CD4-positive, alpha-beta T cell treated with Interleukin-15 for 1 hour (primary cell): ENCODE measurements at regions not wholly inside any gene's neighbourhood (a gene's known extent, or its start where the extent isn't known, plus 50 kb on each side); places are given as distances from the start of the nearest gene placed in this dataset.
"Not testable (repeated sequence)": the region's sequence is repeated elsewhere in the genome, so short reads cannot be mapped to it uniquely, and the experiment has no call there.

Source experiments
- DNase-seq: peaks from one replicate; pipeline ENCODE4 v3.0.0-alpha.2; 2020

DNA sequence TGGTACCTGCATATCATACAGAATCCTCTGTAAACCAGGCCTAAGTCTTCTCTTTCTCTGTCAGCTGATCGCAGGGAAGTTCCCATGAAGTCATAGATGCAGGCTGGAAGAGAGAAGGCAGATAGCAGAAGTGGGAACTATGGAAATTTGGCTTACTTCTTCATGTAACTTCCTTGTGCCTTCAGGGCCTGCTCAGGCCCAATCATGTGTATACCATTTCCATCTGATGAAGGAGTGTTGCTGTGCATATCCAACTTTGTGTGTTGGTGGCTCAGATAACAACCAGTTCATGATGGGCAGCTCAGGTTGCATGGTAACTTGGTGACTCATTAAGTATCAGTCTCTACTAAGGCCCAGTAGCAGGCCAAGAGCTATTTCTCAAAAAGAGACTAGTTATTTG is 53.1 kb upstream of the CEP295 start:
- DNase-seq = peak; percentile 37

GRCh38 chr11:93606721-93607120 is 54.8 kb upstream of the CEP295 start:
- no peak for DNase-seq

DNA sequence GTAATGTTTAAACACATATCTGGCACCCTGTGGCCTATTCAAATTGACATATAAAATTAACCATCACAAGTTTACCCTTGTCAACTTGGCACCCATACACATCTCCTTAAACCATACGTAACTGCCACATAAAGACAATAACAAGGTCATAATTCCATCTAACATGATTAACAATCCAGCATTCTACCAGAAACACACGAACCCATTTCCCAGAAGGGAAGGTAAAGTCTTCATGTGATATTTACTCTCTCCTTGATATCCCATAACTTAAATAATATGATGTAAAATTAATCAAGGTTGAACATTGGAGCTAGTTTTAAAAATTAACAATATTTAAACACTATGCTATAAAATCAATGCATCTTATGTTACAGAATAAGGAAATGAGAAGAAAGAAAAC is 55.2 kb upstream of the CEP295 start:
- DNase-seq = no peak

- no peak for DNase-seq
Observed at GRCh38 chr11:93605642-93606041, 55.8 kb upstream of the CEP295 start.

DNA sequence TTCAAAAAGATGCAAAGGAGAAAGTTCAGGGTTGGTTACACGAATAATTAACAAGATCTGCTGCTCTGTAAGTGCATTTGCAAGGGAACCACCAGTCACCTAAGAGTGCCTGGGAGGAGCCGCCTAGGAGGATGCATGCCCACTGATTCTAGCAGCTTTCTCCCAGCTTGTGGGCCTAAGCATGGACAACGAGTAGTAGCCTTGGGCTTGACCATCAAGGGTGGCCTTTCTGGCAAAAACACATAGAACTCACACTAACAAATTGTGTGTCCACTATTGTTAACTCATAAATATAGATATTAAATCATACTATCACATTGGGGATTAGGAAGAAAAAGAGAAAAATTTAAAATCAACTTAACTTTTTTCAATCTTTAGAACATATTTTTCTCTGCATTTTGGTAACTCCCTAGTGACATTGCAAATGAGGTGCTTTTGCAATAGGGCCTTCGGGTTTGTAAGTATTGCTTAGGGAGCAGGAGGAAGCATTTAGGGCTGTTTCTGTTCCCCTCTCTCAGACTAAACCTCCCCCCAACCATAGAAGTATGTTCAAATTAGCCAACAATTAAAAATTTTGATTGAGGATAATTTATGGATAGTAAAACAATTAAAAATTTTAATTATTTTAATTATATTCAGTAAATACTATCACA is 57.3 kb upstream of the CEP295 start:
- no peak for DNase-seq

DNA sequence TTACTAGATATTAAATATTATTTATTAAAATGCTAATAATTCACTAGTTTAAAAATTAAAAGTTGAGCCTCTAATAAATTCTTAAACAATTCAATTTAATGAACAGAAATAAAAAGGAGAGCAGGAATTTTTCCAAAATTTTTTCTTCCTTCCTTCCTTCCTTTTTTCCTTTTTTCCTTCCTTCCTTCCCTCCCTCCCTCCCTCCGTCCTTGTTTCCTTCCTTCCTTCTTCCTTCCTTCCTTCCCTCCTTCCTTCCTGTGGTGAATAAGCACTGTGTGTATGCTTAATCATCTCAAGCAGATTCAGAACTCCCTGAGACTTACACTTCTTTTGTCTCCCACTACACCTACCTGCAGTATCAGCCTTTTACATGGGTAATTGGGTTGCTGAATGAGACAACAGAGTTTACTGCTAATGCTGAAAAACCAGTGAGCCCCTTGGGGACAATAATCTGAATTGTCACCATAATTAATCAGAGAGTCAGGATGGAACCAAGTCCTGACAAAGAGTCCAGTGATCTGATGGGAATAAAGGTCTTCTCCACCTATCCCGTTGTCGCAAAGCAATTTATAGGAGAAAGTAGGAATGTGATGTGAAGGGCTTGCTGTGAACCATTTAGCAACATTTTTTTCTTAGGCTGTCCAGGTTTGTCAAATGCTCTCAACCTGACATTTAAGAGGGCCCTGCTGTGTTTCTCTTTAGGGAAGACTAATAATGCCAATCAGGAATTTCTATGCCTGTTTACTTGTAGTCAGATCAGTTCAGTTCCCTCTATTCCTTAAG is 58.1 kb upstream of the CEP295 start:
- DNase-seq = no peak

DNA sequence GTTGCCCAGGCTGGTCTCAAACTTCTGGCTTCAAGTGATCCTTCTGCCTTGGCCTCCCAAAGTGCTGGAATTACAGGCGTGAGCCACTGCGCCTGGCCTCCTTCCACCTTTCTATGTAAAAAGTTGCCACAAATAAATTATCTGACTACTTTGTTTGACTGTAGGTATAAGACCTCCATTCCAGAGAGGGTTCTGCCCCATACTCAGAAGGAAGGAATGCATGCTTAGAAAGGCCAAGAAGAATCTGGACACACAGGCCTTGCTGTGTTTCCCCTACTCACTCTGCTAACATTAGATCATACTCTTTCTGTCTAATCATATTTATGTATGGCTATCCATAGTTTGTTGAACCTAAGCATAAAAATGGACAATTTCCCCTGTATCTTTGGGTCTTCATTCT is 53.0 kb upstream of the SMCO4 start:
- not testable (repeated sequence) for DNase-seq
